ENCODE measurements at regions not wholly inside any gene's neighbourhood (a gene's known extent, or its start where the extent isn't known, plus 50 kb on each side); places are given as distances from the start of the nearest gene placed in this dataset.

GRCh38 chr14:34059037-34059924, 108.4 kb upstream of the EGLN3 start (continued):
- TF ChIP-seq AHDC1 (CRISPR knock-in tag; IDR thresholded peaks at IDR 0.05; ENCODE audit: borderline replicate concordance): peak; percentile 26; the same call in 1 of the 2 replicates
- TF ChIP-seq ZNF263 (CRISPR knock-in tag; IDR thresholded peaks at IDR 0.05): no peak
- TF ChIP-seq ZNF225 (CRISPR knock-in tag; IDR thresholded peaks at IDR 0.05): no peak
- no peak for TF ChIP-seq ZNF589 (CRISPR knock-in tag; conservative IDR thresholded peaks at IDR 0.05)
- TF ChIP-seq ZNF691 (CRISPR knock-in tag; IDR thresholded peaks at IDR 0.05; ENCODE audit: borderline replicate concordance, low read depth): no peak
- TF ChIP-seq ZNF101 (CRISPR knock-in tag; IDR thresholded peaks at IDR 0.05; ENCODE audit: borderline replicate concordance, low read depth): no peak
- no peak for TF ChIP-seq AHR (CRISPR knock-in tag; IDR thresholded peaks at IDR 0.05)
- TF ChIP-seq EZH2 (conservative IDR thresholded peaks at IDR 0.05; ENCODE audit: low read depth, low read length): no peak
- no peak for TF ChIP-seq TERF1 (CRISPR knock-in tag; IDR thresholded peaks at IDR 0.05)
- TF ChIP-seq ZNF713 (CRISPR knock-in tag; IDR thresholded peaks at IDR 0.05): 0 out of 2 replicates have a peak, but pooled peaks have one; percentile 18
- no peak for TF ChIP-seq ZNF761 (CRISPR knock-in tag; conservative IDR thresholded peaks at IDR 0.05)
- no peak for TF ChIP-seq TFE3 (CRISPR knock-in tag; IDR thresholded peaks at IDR 0.05)
- no peak for TF ChIP-seq ZNF720 (CRISPR knock-in tag; IDR thresholded peaks at IDR 0.05)
- no peak for TF ChIP-seq KDM5A (IDR thresholded peaks at IDR 0.05; ENCODE audit: borderline replicate concordance, low read length)
- TF ChIP-seq GPN1 (CRISPR knock-in tag; IDR thresholded peaks at IDR 0.05; ENCODE audit: borderline replicate concordance): no peak
- TF ChIP-seq ZNF383 (CRISPR knock-in tag; IDR thresholded peaks at IDR 0.05; ENCODE audit: borderline replicate concordance): 0 out of 2 replicates have a peak, but pooled peaks have one; percentile 6
- TF ChIP-seq TIGD3 (CRISPR knock-in tag; IDR thresholded peaks at IDR 0.05; ENCODE audit: borderline replicate concordance): no peak
- no peak for TF ChIP-seq SIX4 (CRISPR knock-in tag; IDR thresholded peaks at IDR 0.05)

Data from HepG2 (cell line).